Subcutaneous abdominal adipose tissue (tissue), 5 donors: ENCODE measurements at regions not wholly inside any gene's neighbourhood (a gene's known extent, or its start where the extent isn't known, plus 50 kb on each side); places are given as distances from the start of the nearest gene placed in this dataset.

Source experiments
- H3K27ac ChIP-seq: one replicate; pipeline ENCODE4 v1.7.0; 2013; ENCODE audit warnings: low read depth, mild to moderate bottlenecking, inconsistent platforms, low read length, moderate library complexity
- H3K27me3 ChIP-seq, 5 donors: one replicate each; pipeline ENCODE4 v1.7.0; 2013; ENCODE audit warnings: low read length in 5 of 5, inconsistent platforms in 1 of 5; ENCODE audit not compliant: control insufficient read depth in 5 of 5, insufficient read depth in 4 of 5
- H3K36me3 ChIP-seq, 5 donors: one replicate each; pipeline ENCODE4 v1.7.0; 2013; ENCODE audit warnings: low read length in 5 of 5; ENCODE audit not compliant: control insufficient read depth in 5 of 5, insufficient read depth in 5 of 5
- H3K4me1 ChIP-seq, 5 donors: one replicate each; pipeline ENCODE4 v1.7.0; 2013; ENCODE audit warnings: low read length in 5 of 5, mild to moderate bottlenecking in 3 of 5, moderate library complexity in 1 of 5; ENCODE audit not compliant: control insufficient read depth in 5 of 5, insufficient read depth in 5 of 5
- H3K4me3 ChIP-seq, 5 donors: one replicate each; pipeline ENCODE4 v1.7.0; 2013; ENCODE audit warnings: low read length in 5 of 5, low read depth in 1 of 5
- H3K9ac ChIP-seq, 5 donors: one replicate each; pipeline ENCODE4 v1.7.0; 2013; ENCODE audit warnings: low read length in 5 of 5, mild to moderate bottlenecking in 4 of 5, moderate library complexity in 3 of 5
- H3K9me3 ChIP-seq, 5 donors: one replicate each; pipeline ENCODE4 v1.7.0; 2013; ENCODE audit warnings: low read length in 5 of 5; ENCODE audit not compliant: control insufficient read depth in 5 of 5
- donor health status: healthy.
- donor health status: healthy.
- donor health status: healthy.
- donor health status: healthy.
- donor health status: healthy.

GRCh38 chr13:44017756-44018309 is 138.1 kb downstream of the LACC1 start:
- no peak overlapping the region for H3K27ac ChIP-seq
- H3K9me3 ChIP-seq = no peaks in the 10 kb centered on the region

GRCh38 chr13:44019651-44020050 is 139.9 kb downstream of the LACC1 start:
- no peak overlapping the region for H3K27ac ChIP-seq
- H3K27me3 ChIP-seq = no peaks in the 10 kb centered on the region
- no peak overlapping the region for H3K9ac ChIP-seq
- no peaks in the 10 kb centered on the region for H3K36me3 ChIP-seq
- no peak overlapping the region for H3K4me3 ChIP-seq
- peaks cover 0 to 28% (median 6%) of the 10 kb centered on the region in 5 donors for H3K4me1 ChIP-seq
- H3K9me3 ChIP-seq = no peaks in the 10 kb centered on the region

More at GRCh38 chr13:44017756-44018309, 138.1 kb downstream of the LACC1 start:
- H3K36me3 ChIP-seq = no peaks in the 10 kb centered on the region
- H3K27me3 ChIP-seq = no peaks in the 10 kb centered on the region
- no peak overlapping the region for H3K4me3 ChIP-seq
- H3K9ac ChIP-seq = no peak overlapping the region
- peaks cover 0 to 31% (median 6%) of the 10 kb centered on the region in 5 donors for H3K4me1 ChIP-seq

GRCh38 chr13:44021422-44021821 is 141.7 kb downstream of the LACC1 start:
- Histone ChIP-seq H3K4me1 (peaks cover 0 to 19% (median 6%) of the 10 kb centered on the region in 5 donors), H3K27me3 (no peaks in the 10 kb centered on the region), H3K36me3 (no peaks in the 10 kb centered on the region), H3K9me3 (no peaks in the 10 kb centered on the region), H3K27ac (no peak overlapping the region), H3K9ac (no peak overlapping the region), H3K4me3 (no peak overlapping the region)

GRCh38 chr13:44022196-44022595 is 142.5 kb downstream of the LACC1 start:
- H3K9ac ChIP-seq = no peak overlapping the region
- H3K9me3 ChIP-seq = no peaks in the 10 kb centered on the region
- H3K4me3 ChIP-seq = no peak overlapping the region
- no peaks in the 10 kb centered on the region for H3K36me3 ChIP-seq
- H3K27me3 ChIP-seq = no peaks in the 10 kb centered on the region
- H3K27ac ChIP-seq = no peak overlapping the region
- peaks cover 0 to 17% (median 6%) of the 10 kb centered on the region in 5 donors for H3K4me1 ChIP-seq

- Histone ChIP-seq H3K4me1 (peaks cover 0 to 6% (median 3%) of the 10 kb centered on the region in 5 donors), H3K9me3 (no peaks in the 10 kb centered on the region), H3K27ac (no peak overlapping the region), H3K4me3 (no peak overlapping the region), H3K9ac (no peak overlapping the region), H3K27me3 (no peaks in the 10 kb centered on the region), H3K36me3 (no peaks in the 10 kb centered on the region)
Observed at GRCh38 chr13:44024167-44024845, 144.6 kb downstream of the LACC1 start.

GRCh38 chr13:44024846-44025195 is 145.1 kb downstream of the LACC1 start:
- no peaks in the 10 kb centered on the region for H3K9me3 ChIP-seq
- H3K36me3 ChIP-seq = no peaks in the 10 kb centered on the region
- H3K9ac ChIP-seq = no peak overlapping the region
- no peak overlapping the region for H3K4me3 ChIP-seq
- no peaks in the 10 kb centered on the region for H3K27me3 ChIP-seq
- peaks cover 0 to 6% (median 3%) of the 10 kb centered on the region in 5 donors for H3K4me1 ChIP-seq
- H3K27ac ChIP-seq = no peak overlapping the region

GRCh38 chr13:44026194-44026593 is 146.5 kb downstream of the LACC1 start:
- no peak overlapping the region for H3K27ac ChIP-seq
- H3K4me3 ChIP-seq = no peak overlapping the region
- H3K9me3 ChIP-seq = no peaks in the 10 kb centered on the region
- H3K9ac ChIP-seq = no peak overlapping the region
- no peaks in the 10 kb centered on the region for H3K27me3 ChIP-seq
- peaks cover 2 to 16% (median 11%) of the 10 kb centered on the region in 5 donors for H3K4me1 ChIP-seq
- H3K36me3 ChIP-seq = no peaks in the 10 kb centered on the region

GRCh38 chr13:44028734-44029133 is 149.0 kb downstream of the LACC1 start:
- no peaks in the 10 kb centered on the region for H3K36me3 ChIP-seq
- H3K27me3 ChIP-seq = no peaks in the 10 kb centered on the region
- H3K4me1 ChIP-seq = peaks cover 2 to 10% (median 8%) of the 10 kb centered on the region in 5 donors
- no peaks in the 10 kb centered on the region for H3K9me3 ChIP-seq
- H3K9ac ChIP-seq = no peak overlapping the region
- no peak overlapping the region for H3K27ac ChIP-seq
- no peak overlapping the region for H3K4me3 ChIP-seq

- no peaks in the 10 kb centered on the region for H3K36me3 ChIP-seq
- no peak overlapping the region for H3K9ac ChIP-seq
- no peak overlapping the region for H3K4me3 ChIP-seq
- no peak overlapping the region for H3K27ac ChIP-seq
- H3K4me1 ChIP-seq = peaks cover 2 to 10% (median 8%) of the 10 kb centered on the region in 5 donors
- no peaks in the 10 kb centered on the region for H3K9me3 ChIP-seq
- H3K27me3 ChIP-seq = no peaks in the 10 kb centered on the region
Observed at GRCh38 chr13:44030615-44031014, 150.9 kb downstream of the LACC1 start.

- Histone ChIP-seq H3K9ac (no peak overlapping the region), H3K9me3 (no peaks in the 10 kb centered on the region), H3K36me3 (no peaks in the 10 kb centered on the region), H3K4me1 (peaks cover 2 to 10% (median 8%) of the 10 kb centered on the region in 5 donors), H3K4me3 (no peak overlapping the region), H3K27ac (no peak overlapping the region), H3K27me3 (no peaks in the 10 kb centered on the region)
Observed at GRCh38 chr13:44031555-44031954, 151.9 kb downstream of the LACC1 start.
